K562 (cell line): ENCODE measurements at regions not wholly inside any gene's neighbourhood (a gene's known extent, or its start where the extent isn't known, plus 50 kb on each side); places are given as distances from the start of the nearest gene placed in this dataset.

Source experiments
- ATAC-seq: fragments of 200-7000 bp; cut with Tn5 transposase; 3 replicates; pipeline ENCODE4 v1.9.1; 2020; ENCODE audit warnings: moderate library complexity
- BruUV-seq: library from RNA; stranded (reverse); fragments of 400-500 nt; replicated peaks from 2 replicates; lab custom pipeline; 2021; lab: Mats Ljungman, UMichigan
- CTCF ChIA-PET: fragments of 300-600 bp; formaldehyde crosslinking; extraction: SDS; loops from one replicate; lab custom pipeline; 2021; ENCODE audit warnings: low intra/inter-chr PET ratio; lab: Yijun Ruan, JAX
- POLR2A ChIA-PET: fragments of 300-600, 350-650 bp; sonication (Branson Sonifier 250); formaldehyde crosslinking; extraction: SDS; loops from one replicate; lab custom pipeline; 2021; ENCODE audit warnings: antibody characterized with exemption, inconsistent platforms; lab: Yijun Ruan, JAX
- DNase-seq, 4 experiments: peaks; one replicate each; pipeline versions ENCODE4 v3.0.0 to v3.0.0-alpha.2; 2011 to 2018; ENCODE audit warnings: low spot score in 3 of 4, mixed read lengths in 3 of 4; ENCODE audit errors: extremely low read depth in 1 of 4
- FAIRE-seq: peaks from 2 replicates; lab custom pipeline; 2011; peaks lifted over from hg19 to GRCh38; lab: Jason Lieb, UNC
- H2AFZ ChIP-seq: 2 replicates; pipeline ENCODE4 v1.6.0; 2011; ENCODE audit warnings: low read depth, low read length, control low read depth, inconsistent platforms
- H3K27ac ChIP-seq: fragments of 200-600 bp; 3 replicates; pipeline ENCODE4 v1.8.0; 2011; ENCODE audit warnings: low read depth, mild to moderate bottlenecking, control low read depth, inconsistent platforms, low read length, moderate library complexity, mixed read lengths; ENCODE audit errors: extremely low read depth
- H3K27me3 ChIP-seq, 2 experiments: fragments of 300-600 bp in 1 of 2; 2 replicates in 1 of 2; 3 replicates in 1 of 2; pipeline versions ENCODE4 v1.6.0 to v1.8.0; 2011; ENCODE audit warnings: inconsistent platforms in 2 of 2, low read length in 2 of 2, mild to moderate bottlenecking in 1 of 2, mixed read lengths in 1 of 2, moderate library complexity in 1 of 2; ENCODE audit not compliant: control insufficient read depth in 2 of 2, insufficient read depth in 2 of 2
- H3K36me3 ChIP-seq: fragments of 300-600 bp; 3 replicates; pipeline ENCODE4 v1.8.0; 2011; ENCODE audit warnings: mild to moderate bottlenecking, low read length, inconsistent platforms; ENCODE audit not compliant: control insufficient read depth, insufficient read depth
- H3K4me1 ChIP-seq, 2 experiments: fragments of 200-600 bp in 1 of 2; replicated peaks in 1 of 2; 2 replicates in 1 of 2; 3 replicates in 1 of 2; pipeline versions ENCODE4 v1.5.1 to v1.8.0; 2011; ENCODE audit warnings: inconsistent platforms in 2 of 2, low read length in 2 of 2, mild to moderate bottlenecking in 1 of 2, mixed read lengths in 1 of 2, moderate library complexity in 1 of 2; ENCODE audit not compliant: control insufficient read depth in 2 of 2, insufficient read depth in 2 of 2
- H3K4me2 ChIP-seq: 2 replicates; pipeline ENCODE4 v1.6.1; 2011; ENCODE audit warnings: low read length, control low read depth, inconsistent platforms, mixed read lengths; ENCODE audit not compliant: insufficient read depth
- H3K4me3 ChIP-seq: fragments of 200-600 bp; sonication (generic), shearing (Covaris generic); 2 replicates; pipeline ENCODE4 v1.5.1; 2016; ENCODE audit warnings: control low read depth, inconsistent platforms
- H3K79me2 ChIP-seq: fragments of 200-600 bp; 3 replicates; pipeline ENCODE4 v1.8.0; 2011; ENCODE audit warnings: low read length, inconsistent platforms; ENCODE audit not compliant: control insufficient read depth, insufficient read depth
- H3K9ac ChIP-seq, 2 experiments: 2 replicates each; pipeline versions ENCODE4 v1.6.0 to v1.6.1; 2011; ENCODE audit warnings: low read depth in 2 of 2, low read length in 2 of 2, control low read depth in 1 of 2, inconsistent platforms in 1 of 2, mild to moderate bottlenecking in 1 of 2, mixed read lengths in 1 of 2; ENCODE audit not compliant: insufficient read depth in 1 of 2
- H3K9me1 ChIP-seq: one replicate; pipeline ENCODE4 v1.6.0; 2011; ENCODE audit warnings: inconsistent platforms, mild to moderate bottlenecking, low read length, moderate library complexity; ENCODE audit not compliant: control insufficient read depth, insufficient read depth
- H3K9me3 ChIP-seq: replicated peaks from 2 replicates; pipeline ENCODE4 v1.5.1; 2011; ENCODE audit warnings: low read depth, low read length, inconsistent platforms; ENCODE audit not compliant: control insufficient read depth, insufficient read depth
- H4K20me1 ChIP-seq: replicated peaks from 2 replicates; pipeline ENCODE4 v1.6.1; 2011; ENCODE audit warnings: low read length, inconsistent platforms, mixed read lengths; ENCODE audit not compliant: control insufficient read depth, insufficient read depth
- BRF2 ChIP-seq: IDR thresholded peaks from 3 replicates; pipeline ENCODE4 v1.6.1; 2011; ENCODE audit warnings: borderline replicate concordance, mild to moderate bottlenecking; ENCODE audit not compliant: insufficient read length, insufficient read depth
- CREB3L1 ChIP-seq: fragments of 450-650 bp; IDR thresholded peaks from 2 replicates; pipeline ENCODE4 v1.6.1; 2014; ENCODE audit warnings: low read depth, mild to moderate bottlenecking, moderate library complexity, borderline replicate concordance
- NR1H2 ChIP-seq: sonication (generic); formaldehyde crosslinking; IDR thresholded peaks from 2 replicates; pipeline ENCODE4 v1.4.0; 2020; ENCODE audit warnings: mild to moderate bottlenecking, missing genetic modification reagents
- PHF8 ChIP-seq: fragments of 200-600 bp; sonication (generic); IDR thresholded peaks from 2 replicates; pipeline ENCODE4 v1.6.1; 2012; ENCODE audit warnings: mixed run types, mild to moderate bottlenecking, inconsistent platforms, low read length, moderate library complexity, borderline replicate concordance
- TAF9B ChIP-seq: fragments of 450-650 bp; IDR thresholded peaks from 2 replicates; pipeline ENCODE4 v1.6.1; 2018; ENCODE audit warnings: mild to moderate bottlenecking; ENCODE audit not compliant: partially characterized antibody
- XRCC5 ChIP-seq: fragments of 200-400 bp; formaldehyde crosslinking; IDR thresholded peaks from 2 replicates; pipeline ENCODE4 v1.6.1; 2017; ENCODE audit warnings: low read depth, mild to moderate bottlenecking, low read length
- ZNF280A ChIP-seq: fragments of 450-650 bp; IDR thresholded peaks from 2 replicates; pipeline ENCODE4 v1.6.1; 2018; ENCODE audit warnings: mild to moderate bottlenecking, low read depth; ENCODE audit not compliant: partially characterized antibody
- ZNF41 ChIP-seq: fragments of 250-450 bp; sonication (Bioruptor Pico); conservative IDR thresholded peaks from 2 replicates; pipeline ENCODE4 v1.4.0; 2020; ENCODE audit warnings: mild to moderate bottlenecking
- ZNF668 ChIP-seq: fragments of 250-450 bp; sonication (Bioruptor Pico); IDR thresholded peaks from 2 replicates; pipeline ENCODE4 v1.8.0; 2022; ENCODE audit warnings: mild to moderate bottlenecking, inconsistent platforms
- WGBS: fragments of 100-300 bp; shearing (Covaris generic); methylation state at CpG from one replicate; pipeline ENCODE4 v1.1.6; 2016; ENCODE audit warnings: low coverage, mixed read lengths; ENCODE audit not compliant: insufficient coverage; ENCODE audit errors: missing lambda C conversion rate; 5-methylcytosine and 5-hydroxymethylcytosine counted together
- in situ Hi-C: fragments of 300-500 bp; cut with MboI; formaldehyde crosslinking; loops from 4 replicates; pipeline ENCODE4 v1.15.0; 2018; ENCODE audit warnings: inconsistent platforms, mixed read lengths
- intact Hi-C: fragments of 100-400 bp; cut with micrococcal nuclease; formaldehyde crosslinking; loops from 2 replicates; pipeline ENCODE4 v1.14.2; 2022

DNA sequence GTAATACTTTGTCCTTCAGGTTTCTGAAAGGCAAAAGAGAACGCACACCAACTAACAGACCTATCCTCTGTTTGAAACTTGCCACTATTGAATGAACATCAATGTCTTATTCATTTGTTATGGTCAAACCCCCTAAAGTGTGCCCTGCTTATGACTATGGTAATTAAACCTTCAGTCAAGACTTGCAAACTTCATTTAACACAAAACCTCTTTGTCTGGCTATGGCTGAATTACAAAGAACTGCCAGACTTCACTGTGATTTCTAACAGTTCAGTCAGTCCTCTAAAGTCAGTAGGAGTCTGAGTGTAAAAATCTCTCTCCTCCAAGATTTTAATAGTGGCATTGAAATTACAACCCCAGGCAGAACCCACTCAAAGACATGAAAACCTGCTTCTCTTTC lies 702.5 kb upstream of the LRRN3 start:
- no peak overlapping the region for H3K9ac ChIP-seq
- H3K9me3 ChIP-seq = no peaks in the 10 kb centered on the region
- H4K20me1 ChIP-seq = no peaks in the 10 kb centered on the region
- no peaks in the 10 kb centered on the region for H3K4me1 ChIP-seq
- no TSS peak for BruUV-seq
- no peak for ATAC-seq
- H3K36me3 ChIP-seq = no peaks in the 10 kb centered on the region
- no peak for FAIRE-seq
- DNase-seq = no peak
- H3K79me2 ChIP-seq = no peaks in the 10 kb centered on the region
- POLR2A ChIA-PET = no interaction called here
- intact Hi-C loops = no loop called here
- H3K9me1 ChIP-seq = no peaks in the 10 kb centered on the region
- 4% methylated on average over 1 of the region's 1 CpG for WGBS
- CTCF ChIA-PET = no interaction called here
- H3K4me3 ChIP-seq = no peak overlapping the region
- H3K27ac ChIP-seq = no peak overlapping the region
- TF ChIP-seq TAF9B = no peak
- no peak for TF ChIP-seq ZNF668 (CRISPR knock-in tag)
- no peak for TF ChIP-seq NR1H2 (CRISPR knock-in tag)
- no peak for TF ChIP-seq PHF8
- no peak for TF ChIP-seq XRCC5
- TF ChIP-seq ZNF280A = no peak
- no peak for TF ChIP-seq CREB3L1
- TF ChIP-seq ZNF41 (CRISPR knock-in tag) = no peak
- TF ChIP-seq BRF2 = no peak
- H2AFZ ChIP-seq = no peak overlapping the region
- no peaks in the 10 kb centered on the region for H3K27me3 ChIP-seq
- H3K4me2 ChIP-seq = no peak overlapping the region
- in situ Hi-C loops = no loop called here
